ENCODE measurements at regions not wholly inside any gene's neighbourhood (a gene's known extent, or its start where the extent isn't known, plus 50 kb on each side); places are given as distances from the start of the nearest gene placed in this dataset.

GRCh38 chr2:17190527-17190926, 327.7 kb downstream of the RAD51AP2 start:
- Histone ChIP-seq H3K36me3 (no peaks in the 10 kb centered on the region), H3K27ac (no peak overlapping the region), H3K27me3 (no peaks in the 10 kb centered on the region), H3K4me3 (no peak overlapping the region), H3K9me3 (no peaks in the 10 kb centered on the region), H3K4me1 (no peaks in the 10 kb centered on the region)
- DNase-seq: no peak
- TF ChIP-seq POLR2A (IDR thresholded peaks at IDR 0.05) (no peak), CTCF (IDR thresholded peaks at IDR 0.05) (no peak)
- intact Hi-C loops (cut with DNase I): no loop called here
- WGBS, 2 donors: 75 to 85% methylated on average over 4 of the region's 4 CpGs

GRCh38 chr2:17188721-17189120, 329.5 kb downstream of the RAD51AP2 start:
- no peaks in the 10 kb centered on the region for H3K27me3 ChIP-seq
- H3K27ac ChIP-seq: no peak overlapping the region
- H3K36me3 ChIP-seq: no peaks in the 10 kb centered on the region
- TF ChIP-seq CTCF (IDR thresholded peaks at IDR 0.05): no peak
- TF ChIP-seq POLR2A (IDR thresholded peaks at IDR 0.05): no peak
- no peaks in the 10 kb centered on the region for H3K4me1 ChIP-seq
- H3K4me3 ChIP-seq: no peak overlapping the region
- no peak for DNase-seq
- H3K9me3 ChIP-seq: no peaks in the 10 kb centered on the region
- intact Hi-C loops (cut with DNase I): no loop called here
- WGBS, 2 donors: 63 to 75% methylated on average over 1 of the region's 1 CpG

- Histone ChIP-seq H3K27me3 (no peaks in the 10 kb centered on the region), H3K9me3 (no peaks in the 10 kb centered on the region), H3K36me3 (no peaks in the 10 kb centered on the region), H3K4me1 (no peaks in the 10 kb centered on the region), H3K27ac (no peak overlapping the region), H3K4me3 (no peak overlapping the region)
- TF ChIP-seq POLR2A (IDR thresholded peaks at IDR 0.05) (no peak), CTCF (IDR thresholded peaks at IDR 0.05) (no peak)
- no peak for DNase-seq
- intact Hi-C loops (cut with DNase I): no loop called here
- 59 to 64% methylated on average over 2 of the region's 2 CpGs for WGBS, 2 donors
Observed at GRCh38 chr2:17184512-17184911, 333.7 kb downstream of the RAD51AP2 start.

GRCh38 chr2:17182399-17182798, 335.8 kb downstream of the RAD51AP2 start:
- Histone ChIP-seq H3K4me1 (no peaks in the 10 kb centered on the region), H3K27ac (no peak overlapping the region), H3K36me3 (no peaks in the 10 kb centered on the region), H3K4me3 (no peak overlapping the region), H3K27me3 (no peaks in the 10 kb centered on the region), H3K9me3 (no peaks in the 10 kb centered on the region)
- TF ChIP-seq CTCF (IDR thresholded peaks at IDR 0.05): no peak
- TF ChIP-seq POLR2A (IDR thresholded peaks at IDR 0.05): no peak
- intact Hi-C loops (cut with DNase I): no loop called here
- DNase-seq: no peak

- no peaks in the 10 kb centered on the region for H3K9me3 ChIP-seq
- TF ChIP-seq CTCF (IDR thresholded peaks at IDR 0.05) (no peak), POLR2A (IDR thresholded peaks at IDR 0.05) (no peak)
- H3K4me1 ChIP-seq: no peaks in the 10 kb centered on the region
- no peak overlapping the region for H3K27ac ChIP-seq
- no peak overlapping the region for H3K4me3 ChIP-seq
- intact Hi-C loops (cut with DNase I): no loop called here
- H3K36me3 ChIP-seq: no peaks in the 10 kb centered on the region
- DNase-seq: no peak
- no peaks in the 10 kb centered on the region for H3K27me3 ChIP-seq
- 81 to 82% methylated on average over 4 of the region's 4 CpGs for WGBS, 2 donors
Observed at GRCh38 chr2:17181051-17181752, 337.0 kb downstream of the RAD51AP2 start.

All from esophagus squamous epithelium (tissue), 5 donors.